GM12891 (cell line): ENCODE measurements at regions not wholly inside any gene's neighbourhood (a gene's known extent, or its start where the extent isn't known, plus 50 kb on each side); places are given as distances from the start of the nearest gene placed in this dataset.

Source experiments
- PAX5 ChIP-seq: IDR thresholded peaks from 2 replicates; pipeline ENCODE4 v1.6.1; 2011; ENCODE audit warnings: low read length, moderate library complexity, mild to moderate bottlenecking; ENCODE audit not compliant: insufficient read depth, severe bottlenecking
- POLR2A ChIP-seq: IDR thresholded peaks from 2 replicates; pipeline ENCODE4 v1.6.1; 2011; ENCODE audit warnings: low read depth, low read length, control low read depth
- POLR2AphosphoS5 ChIP-seq: IDR thresholded peaks from 2 replicates; pipeline ENCODE4 v1.6.1; 2011; ENCODE audit warnings: low read depth, low read length, control low read depth
- SPI1 ChIP-seq: IDR thresholded peaks from 2 replicates; pipeline ENCODE4 v1.6.1; 2011; ENCODE audit warnings: low read depth, low read length, control low read depth
- TAF1 ChIP-seq: IDR thresholded peaks from 2 replicates; pipeline ENCODE4 v1.6.1; 2011; ENCODE audit warnings: low read depth, low read length, control low read depth

GRCh38 chr10:2067015-2067414, 329.7 kb upstream of the ADARB2 start:
- no peak for TF ChIP-seq POLR2A
- no peak for TF ChIP-seq POLR2AphosphoS5
- TF ChIP-seq SPI1 = no peak
- TF ChIP-seq TAF1 = no peak
- no peak for TF ChIP-seq PAX5
